ENCODE measurements at regions not wholly inside any gene's neighbourhood (a gene's known extent, or its start where the extent isn't known, plus 50 kb on each side); places are given as distances from the start of the nearest gene placed in this dataset.
"Not testable (repeated sequence)": the region's sequence is repeated elsewhere in the genome, so short reads cannot be mapped to it uniquely, and the experiment has no call there.

DNA sequence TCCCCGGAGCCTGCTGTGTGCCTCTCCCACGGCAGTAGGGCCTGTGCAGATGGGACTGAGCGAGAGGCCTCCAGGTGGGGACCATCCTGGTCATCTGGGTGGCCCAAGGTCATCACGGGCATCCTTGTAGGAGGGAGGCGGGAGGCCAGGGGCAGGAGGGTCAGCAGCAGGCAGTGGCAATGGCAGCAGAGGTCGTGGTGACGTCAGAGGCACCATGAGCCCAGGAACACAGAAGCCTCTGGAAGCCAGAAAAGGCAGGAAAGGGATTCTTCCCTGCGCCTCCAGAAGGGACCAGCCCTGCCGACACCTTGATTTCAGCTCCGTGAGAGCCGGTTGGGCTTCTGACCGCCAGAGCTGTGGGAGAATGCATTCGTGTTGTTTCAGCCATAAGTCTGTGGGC lies 190.3 kb downstream of the BANP start:
- Histone ChIP-seq H3K9me3 (peaks cover 18% of the 10 kb centered on the region), H3K9ac (no peak overlapping the region), H3K4me3 (no peak overlapping the region), H3K4me1 (no peaks in the 10 kb centered on the region), H3K4me2 (no peak overlapping the region), H3K27ac (no peak overlapping the region), H3K27me3 (no peaks in the 10 kb centered on the region), H3K36me3 (no peaks in the 10 kb centered on the region), H4K20me1 (no peaks in the 10 kb centered on the region)
- TF ChIP-seq Cebpa-rat (IDR thresholded peaks at IDR 0.05), result no peak

DNA sequence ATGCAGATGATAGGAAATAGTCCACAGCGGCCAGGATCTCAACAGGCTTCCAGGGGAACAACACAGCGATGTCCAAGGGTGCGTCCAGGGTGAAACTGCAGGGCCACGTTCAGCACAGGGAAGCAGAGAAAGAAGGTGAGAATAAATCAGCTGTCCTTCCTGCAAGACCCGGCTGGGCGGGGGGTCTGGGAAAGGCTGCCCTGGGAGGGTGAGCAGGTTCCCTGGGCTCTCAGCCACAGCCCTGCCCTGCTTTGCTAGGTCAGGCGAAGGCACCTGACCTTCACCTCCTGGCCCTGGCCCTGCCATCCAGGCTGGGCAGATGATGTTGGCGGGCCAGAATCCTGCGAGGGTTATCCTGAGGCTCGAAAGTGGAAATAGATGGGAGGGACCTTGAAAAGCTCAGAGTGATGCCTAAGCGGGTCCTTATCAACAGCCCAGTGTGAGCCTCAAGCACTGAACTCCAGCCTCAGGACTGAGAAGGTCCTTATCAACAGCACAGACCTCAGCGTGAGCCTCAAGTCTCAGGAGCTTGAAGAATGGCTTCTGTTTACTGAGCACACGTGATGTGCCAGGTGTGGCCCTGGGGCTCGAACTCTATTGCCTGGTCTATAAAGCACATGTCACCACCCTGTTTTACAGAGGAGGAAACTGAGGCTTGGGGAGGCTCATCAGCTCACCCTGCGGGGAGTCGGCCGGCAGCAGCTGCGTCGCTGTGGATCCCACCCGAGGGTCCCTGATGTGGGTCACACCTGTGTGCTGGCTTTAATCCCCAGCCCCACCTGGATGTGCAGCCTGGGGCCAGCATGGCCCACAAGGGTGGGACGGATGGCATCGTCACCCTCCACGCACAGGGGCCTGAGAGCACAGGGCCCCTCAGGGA lies 191.1 kb downstream of the BANP start:
- H3K9ac ChIP-seq, H3K36me3 ChIP-seq, H3K4me2 ChIP-seq, H3K4me3 ChIP-seq, H4K20me1 ChIP-seq, H3K27ac ChIP-seq, H3K27me3 ChIP-seq, H3K4me1 ChIP-seq: not testable (repeated sequence)
- peaks cover 18% of the 10 kb centered on the region for H3K9me3 ChIP-seq

DNA sequence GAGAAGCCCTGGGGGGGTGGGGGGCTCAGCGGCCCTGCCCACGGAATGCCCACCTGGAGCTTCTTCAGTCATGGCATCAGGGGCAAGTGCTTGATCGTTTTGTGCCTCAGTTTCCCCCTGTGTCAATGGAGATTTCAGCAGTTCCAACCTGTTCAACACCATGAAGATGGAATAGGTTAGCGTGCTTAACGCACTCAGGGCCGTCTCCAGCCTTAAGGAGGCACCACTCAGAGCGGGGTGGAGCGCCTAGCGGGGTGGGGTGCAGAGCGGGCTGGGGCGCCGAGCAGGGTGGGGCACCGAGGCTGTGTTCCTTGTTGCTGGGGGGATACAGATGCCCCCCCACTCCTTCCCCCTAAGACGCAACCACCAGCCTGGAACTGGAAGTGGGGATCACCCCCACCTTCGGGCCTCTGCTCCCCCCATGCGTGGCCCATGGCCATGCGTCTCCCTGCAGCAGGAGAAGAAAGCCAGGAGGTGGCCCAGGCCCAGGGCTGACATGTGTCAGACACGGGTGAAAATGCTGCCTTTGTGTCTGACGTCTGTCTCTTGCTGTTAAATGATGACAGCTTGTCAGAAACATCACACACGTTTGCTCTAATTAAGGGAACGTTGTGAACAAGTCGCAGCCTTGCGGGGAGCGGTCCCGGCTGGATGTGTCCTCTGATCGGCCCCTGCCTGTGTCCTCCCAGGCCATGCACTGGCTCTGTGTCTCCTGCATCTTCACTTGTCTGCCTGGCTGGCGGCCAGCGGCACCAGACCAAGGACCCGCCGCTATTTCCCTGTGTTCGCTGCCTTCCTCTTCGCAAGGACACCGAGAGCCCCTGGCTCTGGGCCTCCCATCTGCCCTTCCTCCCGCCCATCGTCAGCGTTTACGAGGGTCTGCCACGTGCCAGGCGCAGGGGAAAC lies 192.1 kb downstream of the BANP start:
- H3K9me3 ChIP-seq, result peaks cover 10% of the 10 kb centered on the region
- not testable (repeated sequence) for H3K9ac ChIP-seq, H3K27ac ChIP-seq, H4K20me1 ChIP-seq, H3K4me3 ChIP-seq, H3K4me1 ChIP-seq, H3K36me3 ChIP-seq, H3K27me3 ChIP-seq, H3K4me2 ChIP-seq

- no peak overlapping the region for H3K4me2 ChIP-seq
- H3K4me3 ChIP-seq, result no peak overlapping the region
- no peak overlapping the region for H3K9ac ChIP-seq
- H3K9me3 ChIP-seq, result peaks cover 3% of the 10 kb centered on the region
- H3K4me1 ChIP-seq, result peaks cover 11% of the 10 kb centered on the region
- H3K27ac ChIP-seq, result no peak overlapping the region
- no peaks in the 10 kb centered on the region for H3K36me3 ChIP-seq
- TF ChIP-seq Cebpa-rat (IDR thresholded peaks at IDR 0.05), result no peak
- H4K20me1 ChIP-seq, result no peaks in the 10 kb centered on the region
- no peaks in the 10 kb centered on the region for H3K27me3 ChIP-seq
These were observed 192.8 kb downstream of the BANP start for GRCh38 chr16:88144028-88144511.

GRCh38 chr16:88145376-88145775 lies 194.1 kb downstream of the BANP start:
- not testable (repeated sequence) for H3K4me2 ChIP-seq, H3K36me3 ChIP-seq, H3K9ac ChIP-seq, H3K27ac ChIP-seq, H3K4me3 ChIP-seq, H3K9me3 ChIP-seq, H4K20me1 ChIP-seq, H3K27me3 ChIP-seq
- peaks cover 11% of the 10 kb centered on the region for H3K4me1 ChIP-seq

DNA sequence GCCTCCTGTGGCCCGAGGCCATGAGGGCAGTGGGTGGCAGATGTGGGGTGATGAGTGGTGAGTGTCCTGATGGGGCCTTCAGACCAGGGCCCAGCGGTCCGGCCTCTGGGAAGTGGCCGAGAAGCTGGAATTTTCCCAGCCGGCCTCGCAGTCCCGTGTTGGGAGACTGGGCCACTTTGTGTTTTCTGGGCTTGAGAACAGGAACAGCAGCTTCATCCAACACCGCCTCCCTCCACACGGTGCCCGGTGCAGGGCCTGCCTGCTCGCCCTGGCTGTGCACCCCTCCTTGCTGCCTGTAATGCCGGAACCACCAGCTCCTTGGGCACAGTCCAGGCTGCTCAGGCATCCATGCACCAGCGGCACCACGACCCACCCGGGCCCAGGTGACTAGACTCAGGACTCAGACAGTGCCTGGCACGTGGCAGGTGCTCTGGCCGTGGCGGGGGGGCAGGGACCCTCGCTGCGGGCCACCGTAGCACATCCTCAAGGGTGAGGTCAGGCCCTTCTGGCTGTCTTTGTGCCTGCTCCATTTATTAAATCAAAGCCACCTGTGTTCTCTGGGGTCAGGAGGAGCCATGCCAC lies 194.7 kb downstream of the BANP start:
- not testable (repeated sequence) for H3K9ac ChIP-seq, H3K36me3 ChIP-seq, H3K4me2 ChIP-seq, H4K20me1 ChIP-seq, H3K27me3 ChIP-seq, H3K4me3 ChIP-seq, H3K9me3 ChIP-seq, H3K27ac ChIP-seq
- H3K4me1 ChIP-seq, result peaks cover 11% of the 10 kb centered on the region

DNA sequence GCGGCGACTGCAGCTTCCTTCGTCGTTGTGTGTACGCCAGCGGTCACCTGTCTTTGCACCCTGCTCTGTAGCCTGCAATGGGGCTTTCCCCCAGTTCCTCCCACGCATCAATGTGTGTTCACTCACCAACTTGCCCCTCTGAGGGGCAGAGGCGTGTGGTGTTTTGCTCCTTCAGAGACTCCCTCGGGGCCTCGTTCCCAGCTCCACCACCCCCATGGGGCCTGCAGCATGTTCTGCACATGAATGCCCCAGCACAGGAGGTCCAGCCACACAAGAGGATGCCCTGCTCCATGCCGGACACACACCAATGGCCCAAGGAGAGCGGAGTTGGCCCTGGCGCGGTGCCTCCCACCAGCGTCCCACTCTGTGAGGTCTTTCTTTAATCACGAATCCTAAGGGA lies 196.8 kb downstream of the BANP start:
- not testable (repeated sequence) for H3K27ac ChIP-seq, H3K9me3 ChIP-seq, H3K4me3 ChIP-seq, H4K20me1 ChIP-seq, H3K36me3 ChIP-seq, H3K9ac ChIP-seq, H3K27me3 ChIP-seq
- H3K4me2 ChIP-seq, result peak overlapping the region; percentile 65
- H3K4me1 ChIP-seq, result peaks cover 11% of the 10 kb centered on the region

DNA sequence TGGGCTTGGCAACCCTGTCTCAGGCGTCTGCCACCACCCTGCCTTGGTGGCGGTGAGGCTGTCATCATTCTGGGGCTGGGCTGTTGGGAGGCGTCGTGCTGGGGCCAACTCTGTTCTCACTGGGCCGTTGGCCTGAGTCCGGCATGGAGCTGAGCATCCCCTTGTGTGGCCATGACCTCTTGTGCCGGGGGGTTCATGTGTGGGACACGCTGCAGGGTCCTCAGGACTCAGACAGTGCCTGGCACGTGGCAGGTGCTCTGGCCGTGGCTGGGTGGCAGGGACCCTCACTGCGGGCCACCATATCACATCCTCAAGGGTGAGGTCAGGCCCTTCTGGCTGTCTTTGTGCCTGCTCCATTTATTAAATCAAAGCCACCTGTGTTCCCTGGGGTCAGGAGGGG lies 197.4 kb downstream of the BANP start:
- Histone ChIP-seq H3K4me1 (peaks cover 11% of the 10 kb centered on the region), H3K4me2 (peak overlapping the region; percentile 65; the same call in 1 of the 2 replicates)
- H3K27ac ChIP-seq, H3K4me3 ChIP-seq, H3K9me3 ChIP-seq, H3K27me3 ChIP-seq, H4K20me1 ChIP-seq, H3K9ac ChIP-seq, H3K36me3 ChIP-seq: not testable (repeated sequence)

GRCh38 chr16:88149158-88149603 lies 197.9 kb downstream of the BANP start:
- H3K27me3 ChIP-seq, H3K4me2 ChIP-seq, H3K4me3 ChIP-seq, H3K9ac ChIP-seq, H3K27ac ChIP-seq, H4K20me1 ChIP-seq, H3K9me3 ChIP-seq, H3K36me3 ChIP-seq: not testable (repeated sequence)
- H3K4me1 ChIP-seq, result peaks cover 11% of the 10 kb centered on the region

- not testable (repeated sequence) for H3K4me3 ChIP-seq, H4K20me1 ChIP-seq, H3K27ac ChIP-seq, H3K4me2 ChIP-seq, H3K27me3 ChIP-seq, H3K9me3 ChIP-seq, H3K36me3 ChIP-seq, H3K9ac ChIP-seq
- peaks cover 11% of the 10 kb centered on the region for H3K4me1 ChIP-seq
These were observed 198.4 kb downstream of the BANP start for GRCh38 chr16:88149663-88150062.

DNA sequence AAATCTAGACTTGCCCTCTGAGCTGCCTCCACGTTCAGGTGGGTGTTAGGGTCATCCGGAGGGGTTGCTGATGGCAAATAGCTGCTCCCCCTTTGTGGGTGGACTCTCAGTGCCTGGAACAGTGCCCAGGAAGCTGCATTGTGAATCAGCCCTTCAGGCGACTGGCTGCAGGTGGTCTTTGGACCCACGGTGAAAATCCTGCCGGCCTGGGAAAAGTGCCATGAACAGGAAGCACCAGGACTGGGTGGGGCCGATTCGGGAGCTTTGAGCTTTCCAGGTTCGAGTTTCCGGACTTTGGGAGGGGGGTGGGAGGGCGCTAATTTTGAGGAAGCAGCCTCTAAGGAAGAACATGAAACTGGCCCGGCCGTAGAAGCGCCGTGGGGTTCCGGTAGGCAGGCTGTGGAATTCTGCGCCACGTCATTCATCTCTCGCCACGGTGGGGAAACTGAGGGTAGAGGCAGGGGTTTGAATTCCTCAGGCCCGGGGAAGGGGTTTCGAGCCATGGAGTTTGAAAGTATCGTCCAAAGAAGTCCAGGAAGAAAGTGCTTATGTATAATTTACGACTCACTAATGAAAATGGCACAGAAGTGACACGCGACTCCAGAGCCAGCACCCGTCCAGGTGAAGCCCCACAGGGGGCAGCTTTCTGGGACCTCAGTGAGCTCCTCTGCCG lies 199.4 kb downstream of the BANP start:
- not testable (repeated sequence) for H4K20me1 ChIP-seq, H3K36me3 ChIP-seq, H3K27ac ChIP-seq, H3K4me3 ChIP-seq, H3K4me2 ChIP-seq, H3K9ac ChIP-seq, H3K9me3 ChIP-seq, H3K27me3 ChIP-seq
- H3K4me1 ChIP-seq, result peaks cover 11% of the 10 kb centered on the region

DNA sequence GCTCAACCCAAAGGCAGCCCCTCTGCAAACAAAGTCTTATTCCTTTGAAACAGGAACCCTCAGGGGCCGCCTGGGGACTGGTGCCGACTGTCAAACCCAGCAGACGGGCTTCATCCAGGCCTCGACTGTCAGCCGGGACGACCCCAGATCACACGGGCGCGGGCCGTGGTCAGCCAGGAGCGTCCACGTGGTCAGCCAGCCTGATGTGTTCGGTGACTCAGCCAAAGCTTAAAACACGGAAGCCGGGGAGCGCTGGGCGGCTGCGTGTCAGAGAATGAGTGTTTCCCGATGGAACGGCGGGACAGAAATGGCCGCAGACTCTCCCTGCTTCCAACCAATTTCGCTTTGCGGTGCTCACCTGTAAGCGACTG lies 199.9 kb downstream of the BANP start:
- peaks cover 11% of the 10 kb centered on the region for H3K4me1 ChIP-seq
- H3K27ac ChIP-seq, H3K4me2 ChIP-seq, H3K36me3 ChIP-seq, H3K27me3 ChIP-seq, H3K9me3 ChIP-seq, H3K9ac ChIP-seq, H3K4me3 ChIP-seq, H4K20me1 ChIP-seq: not testable (repeated sequence)

DNA sequence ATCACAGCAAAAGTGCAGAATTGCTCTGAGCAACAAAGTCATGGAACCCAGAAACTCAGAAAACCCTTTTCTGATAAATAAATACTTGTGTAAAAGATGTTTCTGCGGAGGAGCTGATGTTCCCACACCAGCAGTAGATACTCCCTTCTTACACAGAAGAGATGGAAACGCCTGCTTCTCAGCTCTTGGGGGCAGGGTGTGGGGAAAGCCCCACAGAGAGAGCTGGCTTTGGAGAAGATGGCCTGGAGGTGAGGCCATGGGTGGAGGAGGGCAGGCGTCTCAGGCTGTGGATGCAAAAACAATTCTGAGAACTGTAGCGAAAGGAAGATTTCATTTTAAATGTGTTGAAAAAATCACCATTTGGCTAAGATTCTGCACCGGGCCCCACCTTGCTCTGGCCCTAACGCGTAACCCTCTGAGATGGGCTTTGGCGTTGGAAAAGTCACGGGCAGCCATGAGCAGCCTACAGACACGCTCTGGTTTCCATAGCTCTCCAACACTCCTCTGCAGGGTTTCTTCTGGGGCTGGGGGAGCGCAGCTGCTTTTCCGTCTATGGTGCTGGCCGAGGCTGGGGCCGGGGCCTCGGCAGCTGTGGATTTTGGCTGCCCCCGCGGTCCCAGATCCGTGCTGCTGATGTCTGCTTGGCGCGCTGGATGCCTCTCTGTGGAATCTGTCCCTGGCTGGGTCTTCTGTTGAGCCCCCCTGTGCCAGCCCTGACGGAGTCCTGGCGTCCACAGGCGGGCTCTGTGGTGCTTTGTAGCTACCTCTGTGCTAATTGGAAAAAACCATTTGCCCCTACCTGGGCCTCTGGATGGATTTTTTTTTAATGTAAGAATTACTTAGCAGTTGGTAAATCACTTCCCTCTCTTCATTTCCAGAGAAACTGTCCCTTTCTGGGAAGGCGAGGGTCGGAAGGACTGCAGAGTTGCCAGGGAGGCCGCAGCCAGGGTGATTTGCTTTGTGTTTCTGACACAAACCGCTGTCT lies 200.9 kb downstream of the BANP start:
- H3K4me1 ChIP-seq, result peaks cover 11% of the 10 kb centered on the region
- H3K9me3 ChIP-seq, H4K20me1 ChIP-seq: not testable (repeated sequence)

More for the DNA sequence above, 200.9 kb downstream of the BANP start:
- H3K27ac ChIP-seq, H3K4me2 ChIP-seq, H3K27me3 ChIP-seq, H3K4me3 ChIP-seq, H3K36me3 ChIP-seq, H3K9ac ChIP-seq: not testable (repeated sequence)
